ENCODE measurements at regions not wholly inside any gene's neighbourhood (a gene's known extent, or its start where the extent isn't known, plus 50 kb on each side); places are given as distances from the start of the nearest gene placed in this dataset.

GRCh38 chr20:47940101-47940813, 155.0 kb upstream of the SULF2 start:
- no peak for TF ChIP-seq EP300 (IDR thresholded peaks at IDR 0.05; ENCODE audit: borderline replicate concordance)
- TF ChIP-seq FOXM1 (IDR thresholded peaks at IDR 0.05; ENCODE audit: borderline replicate concordance, low read depth), result no peak
- TF ChIP-seq REST (IDR thresholded peaks at IDR 0.05; ENCODE audit: low read depth), result no peak
- no peak for TF ChIP-seq MAX (IDR thresholded peaks at IDR 0.05)
- no peak for TF ChIP-seq EGR1 (IDR thresholded peaks at IDR 0.05)
- TF ChIP-seq ZBTB7A (IDR thresholded peaks at IDR 0.05; ENCODE audit: low read depth), result no peak
- TF ChIP-seq YY1 (IDR thresholded peaks at IDR 0.05; ENCODE audit: low read depth), result no peak
- TF ChIP-seq NFIC (IDR thresholded peaks at IDR 0.05), result no peak
- no peak for TF ChIP-seq USF1 (IDR thresholded peaks at IDR 0.05)
- no peak for TF ChIP-seq TCF12 (IDR thresholded peaks at IDR 0.05; ENCODE audit: low read depth)
- TF ChIP-seq TAF1 (IDR thresholded peaks at IDR 0.05; ENCODE audit: low read depth), result no peak
- no peak for TF ChIP-seq TEAD4 (IDR thresholded peaks at IDR 0.05)
- TF ChIP-seq RAD21 (IDR thresholded peaks at IDR 0.05; ENCODE audit: low read depth), result no peak

GRCh38 chr20:47936612-47937011, 151.3 kb upstream of the SULF2 start:
- TF ChIP-seq TCF12 (IDR thresholded peaks at IDR 0.05; ENCODE audit: low read depth) (no peak), ZBTB7A (IDR thresholded peaks at IDR 0.05; ENCODE audit: low read depth) (no peak), RAD21 (IDR thresholded peaks at IDR 0.05; ENCODE audit: low read depth) (no peak), TEAD4 (IDR thresholded peaks at IDR 0.05) (no peak), MAX (IDR thresholded peaks at IDR 0.05) (no peak), EP300 (IDR thresholded peaks at IDR 0.05; ENCODE audit: borderline replicate concordance) (no peak), FOXM1 (IDR thresholded peaks at IDR 0.05; ENCODE audit: borderline replicate concordance, low read depth) (no peak)

GRCh38 chr20:47934761-47935160, 149.5 kb upstream of the SULF2 start:
- TF ChIP-seq TCF12 (IDR thresholded peaks at IDR 0.05; ENCODE audit: low read depth), result no peak
- TF ChIP-seq TAF1 (IDR thresholded peaks at IDR 0.05; ENCODE audit: low read depth), result no peak
- no peak for TF ChIP-seq RAD21 (IDR thresholded peaks at IDR 0.05; ENCODE audit: low read depth)
- TF ChIP-seq MAX (IDR thresholded peaks at IDR 0.05), result no peak
- no peak for TF ChIP-seq ZBTB7A (IDR thresholded peaks at IDR 0.05; ENCODE audit: low read depth)
- TF ChIP-seq EGR1 (IDR thresholded peaks at IDR 0.05), result no peak
- no peak for TF ChIP-seq YY1 (IDR thresholded peaks at IDR 0.05; ENCODE audit: low read depth)
- TF ChIP-seq CEBPB (IDR thresholded peaks at IDR 0.05), result no peak
- no peak for TF ChIP-seq NFIC (IDR thresholded peaks at IDR 0.05)
- no peak for TF ChIP-seq EP300 (IDR thresholded peaks at IDR 0.05; ENCODE audit: borderline replicate concordance)
- TF ChIP-seq TEAD4 (IDR thresholded peaks at IDR 0.05), result no peak
- TF ChIP-seq REST (IDR thresholded peaks at IDR 0.05; ENCODE audit: low read depth), result no peak
- TF ChIP-seq CREB1 (IDR thresholded peaks at IDR 0.05; ENCODE audit: low read depth), result no peak
- no peak for TF ChIP-seq USF1 (IDR thresholded peaks at IDR 0.05)
- no peak for TF ChIP-seq FOXM1 (IDR thresholded peaks at IDR 0.05; ENCODE audit: borderline replicate concordance, low read depth)

GRCh38 chr20:47931443-47931842, 146.2 kb upstream of the SULF2 start:
- TF ChIP-seq MAX (IDR thresholded peaks at IDR 0.05) (no peak), TCF12 (IDR thresholded peaks at IDR 0.05; ENCODE audit: low read depth) (no peak)

- TF ChIP-seq CEBPB (IDR thresholded peaks at IDR 0.05), result no peak
- no peak for TF ChIP-seq CREB1 (IDR thresholded peaks at IDR 0.05; ENCODE audit: low read depth)
- TF ChIP-seq YY1 (IDR thresholded peaks at IDR 0.05; ENCODE audit: low read depth), result no peak
- TF ChIP-seq ZBTB7A (IDR thresholded peaks at IDR 0.05; ENCODE audit: low read depth), result no peak
- no peak for TF ChIP-seq TEAD4 (IDR thresholded peaks at IDR 0.05)
- TF ChIP-seq EP300 (IDR thresholded peaks at IDR 0.05; ENCODE audit: borderline replicate concordance), result no peak
- no peak for TF ChIP-seq USF1 (IDR thresholded peaks at IDR 0.05)
- TF ChIP-seq FOXM1 (IDR thresholded peaks at IDR 0.05; ENCODE audit: borderline replicate concordance, low read depth), result no peak
- no peak for TF ChIP-seq REST (IDR thresholded peaks at IDR 0.05; ENCODE audit: low read depth)
- no peak for TF ChIP-seq NFIC (IDR thresholded peaks at IDR 0.05)
- TF ChIP-seq MAX (IDR thresholded peaks at IDR 0.05), result no peak
- TF ChIP-seq TCF12 (IDR thresholded peaks at IDR 0.05; ENCODE audit: low read depth), result no peak
- TF ChIP-seq TAF1 (IDR thresholded peaks at IDR 0.05; ENCODE audit: low read depth), result no peak
- no peak for TF ChIP-seq RAD21 (IDR thresholded peaks at IDR 0.05; ENCODE audit: low read depth)
Observed at GRCh38 chr20:47931002-47931401, 145.7 kb upstream of the SULF2 start.

All from Ishikawa (cell line).